ENCODE measurements at regions not wholly inside any gene's neighbourhood (a gene's known extent, or its start where the extent isn't known, plus 50 kb on each side); places are given as distances from the start of the nearest gene placed in this dataset.

- in situ Hi-C loops (cut with MboI; ENCODE audit: low sequenced_read_pairs), result no loop called here
- Histone ChIP-seq H3K36me3 (replicated peaks) (no peaks in the 10 kb centered on the region), H3K4me1 (no peaks in the 10 kb centered on the region), H3K9me3 (no peaks in the 10 kb centered on the region), H3K4me3 (no peak overlapping the region), H3K27me3 (ENCODE audit: low read depth) (no peaks in the 10 kb centered on the region)
- no peak for DNase-seq (ENCODE audit: low spot score in 2 of 2)
Measured at GRCh38 chr11:106479646-106480045, 402.2 kb downstream of the AASDHPPT start.

- Histone ChIP-seq H3K4me1 (no peaks in the 10 kb centered on the region), H3K36me3 (replicated peaks) (no peaks in the 10 kb centered on the region), H3K27me3 (ENCODE audit: low read depth) (no peaks in the 10 kb centered on the region), H3K9me3 (no peaks in the 10 kb centered on the region), H3K4me3 (no peak overlapping the region)
- in situ Hi-C loops (cut with MboI; ENCODE audit: low sequenced_read_pairs), result no loop called here
- no peak for DNase-seq (ENCODE audit: low spot score in 2 of 2)
Measured at GRCh38 chr11:106480581-106481190, 403.2 kb downstream of the AASDHPPT start.

- no peaks in the 10 kb centered on the region for H3K4me1 ChIP-seq
- no peaks in the 10 kb centered on the region for H3K9me3 ChIP-seq
- H3K27me3 ChIP-seq (ENCODE audit: low read depth), result no peaks in the 10 kb centered on the region
- DNase-seq (ENCODE audit: low spot score in 2 of 2), result no peak
- in situ Hi-C loops (cut with MboI; ENCODE audit: low sequenced_read_pairs), result no loop called here
- H3K4me3 ChIP-seq, result no peak overlapping the region
- H3K36me3 ChIP-seq (replicated peaks), result no peaks in the 10 kb centered on the region
Measured at GRCh38 chr11:106482917-106483785, 405.7 kb downstream of the AASDHPPT start.

- H3K4me1 ChIP-seq, result no peaks in the 10 kb centered on the region
- in situ Hi-C loops (cut with MboI; ENCODE audit: low sequenced_read_pairs), result no loop called here
- DNase-seq (ENCODE audit: low spot score in 2 of 2), result no peak
- H3K36me3 ChIP-seq (replicated peaks), result no peaks in the 10 kb centered on the region
- no peaks in the 10 kb centered on the region for H3K27me3 ChIP-seq (ENCODE audit: low read depth)
- H3K9me3 ChIP-seq, result no peaks in the 10 kb centered on the region
- H3K4me3 ChIP-seq, result no peak overlapping the region
Measured at GRCh38 chr11:106491751-106492150, 414.3 kb downstream of the AASDHPPT start.

- no peaks in the 10 kb centered on the region for H3K27me3 ChIP-seq (ENCODE audit: low read depth)
- no peak for DNase-seq (ENCODE audit: low spot score in 2 of 2)
- in situ Hi-C loops (cut with MboI; ENCODE audit: low sequenced_read_pairs), result no loop called here
- H3K36me3 ChIP-seq (replicated peaks), result no peaks in the 10 kb centered on the region
- H3K9me3 ChIP-seq, result no peaks in the 10 kb centered on the region
- no peak overlapping the region for H3K4me3 ChIP-seq
- no peaks in the 10 kb centered on the region for H3K4me1 ChIP-seq
Measured at GRCh38 chr11:106493751-106494150, 416.3 kb downstream of the AASDHPPT start.

- H3K4me3 ChIP-seq, result no peak overlapping the region
- H3K36me3 ChIP-seq (replicated peaks), result no peaks in the 10 kb centered on the region
- H3K27me3 ChIP-seq (ENCODE audit: low read depth), result no peaks in the 10 kb centered on the region
- no peak for DNase-seq (ENCODE audit: low spot score in 2 of 2)
- in situ Hi-C loops (cut with MboI; ENCODE audit: low sequenced_read_pairs), result no loop called here
- no peaks in the 10 kb centered on the region for H3K9me3 ChIP-seq
- H3K4me1 ChIP-seq, result no peaks in the 10 kb centered on the region
Measured at GRCh38 chr11:106495046-106495445, 417.6 kb downstream of the AASDHPPT start.

GRCh38 chr11:106496677-106497076, 419.2 kb downstream of the AASDHPPT start:
- H3K4me1 ChIP-seq, result no peaks in the 10 kb centered on the region
- H3K4me3 ChIP-seq, result no peak overlapping the region
- DNase-seq (ENCODE audit: low spot score in 2 of 2), result no peak
- H3K36me3 ChIP-seq (replicated peaks), result no peaks in the 10 kb centered on the region
- H3K27me3 ChIP-seq (ENCODE audit: low read depth), result no peaks in the 10 kb centered on the region
- no peaks in the 10 kb centered on the region for H3K9me3 ChIP-seq
- in situ Hi-C loops (cut with MboI; ENCODE audit: low sequenced_read_pairs), result no loop called here

GRCh38 chr11:106497321-106497720, 419.9 kb downstream of the AASDHPPT start:
- H3K27me3 ChIP-seq (ENCODE audit: low read depth), result no peaks in the 10 kb centered on the region
- in situ Hi-C loops (cut with MboI; ENCODE audit: low sequenced_read_pairs), result no loop called here
- DNase-seq (ENCODE audit: low spot score in 2 of 2), result no peak
- no peaks in the 10 kb centered on the region for H3K9me3 ChIP-seq
- H3K4me1 ChIP-seq, result no peaks in the 10 kb centered on the region
- no peaks in the 10 kb centered on the region for H3K36me3 ChIP-seq (replicated peaks)
- H3K4me3 ChIP-seq, result no peak overlapping the region

- Histone ChIP-seq H3K9me3 (no peaks in the 10 kb centered on the region), H3K4me3 (no peak overlapping the region), H3K27me3 (ENCODE audit: low read depth) (no peaks in the 10 kb centered on the region), H3K4me1 (no peaks in the 10 kb centered on the region), H3K36me3 (replicated peaks) (no peaks in the 10 kb centered on the region)
- in situ Hi-C loops (cut with MboI; ENCODE audit: low sequenced_read_pairs), result no loop called here
- no peak for DNase-seq (ENCODE audit: low spot score in 2 of 2)
Measured at GRCh38 chr11:106497822-106498221, 420.4 kb downstream of the AASDHPPT start.

- Histone ChIP-seq H3K9me3 (no peaks in the 10 kb centered on the region), H3K4me1 (no peaks in the 10 kb centered on the region), H3K36me3 (replicated peaks) (no peaks in the 10 kb centered on the region), H3K27me3 (ENCODE audit: low read depth) (no peaks in the 10 kb centered on the region), H3K4me3 (no peak overlapping the region)
- in situ Hi-C loops (cut with MboI; ENCODE audit: low sequenced_read_pairs), result no loop called here
- DNase-seq (ENCODE audit: low spot score in 2 of 2), result no peak
Measured at GRCh38 chr11:106503901-106504300, 426.4 kb downstream of the AASDHPPT start.

- Histone ChIP-seq H3K36me3 (replicated peaks) (no peaks in the 10 kb centered on the region), H3K4me1 (no peaks in the 10 kb centered on the region), H3K27me3 (ENCODE audit: low read depth) (no peaks in the 10 kb centered on the region), H3K4me3 (no peak overlapping the region), H3K9me3 (no peaks in the 10 kb centered on the region)
- in situ Hi-C loops (cut with MboI; ENCODE audit: low sequenced_read_pairs), result no loop called here
- DNase-seq (ENCODE audit: low spot score in 2 of 2), result no peak
Measured at GRCh38 chr11:106507645-106508306, 430.3 kb downstream of the AASDHPPT start.

GRCh38 chr11:106514706-106515105, 437.2 kb downstream of the AASDHPPT start:
- Histone ChIP-seq H3K4me1 (no peaks in the 10 kb centered on the region), H3K36me3 (replicated peaks) (no peaks in the 10 kb centered on the region), H3K4me3 (no peak overlapping the region), H3K9me3 (no peaks in the 10 kb centered on the region), H3K27me3 (ENCODE audit: low read depth) (no peaks in the 10 kb centered on the region)
- in situ Hi-C loops (cut with MboI; ENCODE audit: low sequenced_read_pairs), result no loop called here
- no peak for DNase-seq (ENCODE audit: low spot score in 2 of 2)

GRCh38 chr11:106517426-106517825, 440.0 kb downstream of the AASDHPPT start:
- H3K27me3 ChIP-seq (ENCODE audit: low read depth), result no peaks in the 10 kb centered on the region
- no peaks in the 10 kb centered on the region for H3K36me3 ChIP-seq (replicated peaks)
- DNase-seq (ENCODE audit: low spot score in 2 of 2), result no peak
- H3K4me1 ChIP-seq, result no peaks in the 10 kb centered on the region
- no peaks in the 10 kb centered on the region for H3K9me3 ChIP-seq
- in situ Hi-C loops (cut with MboI; ENCODE audit: low sequenced_read_pairs), result no loop called here
- no peak overlapping the region for H3K4me3 ChIP-seq

Data from HAP-1 (cell line).